Effector CD4-positive, alpha-beta T cell (primary cell): ENCODE measurements at regions not wholly inside any gene's neighbourhood (a gene's known extent, or its start where the extent isn't known, plus 50 kb on each side); places are given as distances from the start of the nearest gene placed in this dataset.
"Not testable (repeated sequence)": the region's sequence is repeated elsewhere in the genome, so short reads cannot be mapped to it uniquely, and the experiment has no call there.

ENCODE experiments used
- DNase-seq: peaks from one replicate; pipeline ENCODE4 v3.0.0-alpha.2; 2020

GRCh38 chr4:104326991-104327694 is 167.6 kb downstream of the CXXC4 start:
- not testable (repeated sequence) for DNase-seq

GRCh38 chr4:104302731-104303130 is 192.0 kb downstream of the CXXC4 start:
- no peak for DNase-seq

GRCh38 chr4:104294811-104295210 is 199.9 kb downstream of the CXXC4 start:
- DNase-seq: no peak

- DNase-seq: no peak
Observed at GRCh38 chr4:104286867-104287266, 207.8 kb downstream of the CXXC4 start.

- no peak for DNase-seq
Observed at GRCh38 chr4:104283303-104283702, 211.4 kb downstream of the CXXC4 start.

- no peak for DNase-seq
Observed at GRCh38 chr4:104279744-104280143, 214.9 kb downstream of the CXXC4 start.

GRCh38 chr4:104272966-104273365 is 221.7 kb downstream of the CXXC4 start:
- no peak for DNase-seq

GRCh38 chr4:104269603-104270002 is 225.1 kb downstream of the CXXC4 start:
- not testable (repeated sequence) for DNase-seq

- DNase-seq: no peak
Observed at GRCh38 chr4:104263100-104263499, 231.6 kb downstream of the CXXC4 start.

- no peak for DNase-seq
Observed at GRCh38 chr4:104262678-104263077, 232.0 kb downstream of the CXXC4 start.

- no peak for DNase-seq
Observed at GRCh38 chr4:104248726-104249125, 246.0 kb downstream of the CXXC4 start.

GRCh38 chr4:104235967-104236366 is 258.7 kb downstream of the CXXC4 start:
- no peak for DNase-seq

- no peak for DNase-seq
Observed at GRCh38 chr4:104217526-104217925, 277.2 kb downstream of the CXXC4 start.

GRCh38 chr4:104211657-104212056 is 283.0 kb downstream of the CXXC4 start:
- DNase-seq: no peak

- no peak for DNase-seq
Observed at GRCh38 chr4:104210420-104210819, 284.3 kb downstream of the CXXC4 start.

GRCh38 chr4:104206784-104207183 is 287.9 kb downstream of the CXXC4 start:
- DNase-seq: no peak

- DNase-seq: no peak
Observed at GRCh38 chr4:104205116-104205515, 289.6 kb downstream of the CXXC4 start.

GRCh38 chr4:104188301-104188700 is 306.4 kb downstream of the CXXC4 start:
- no peak for DNase-seq

- no peak for DNase-seq
Observed at GRCh38 chr4:104169437-104169836, 325.3 kb downstream of the CXXC4 start.

- no peak for DNase-seq
Observed at GRCh38 chr4:104166749-104167148, 327.9 kb downstream of the CXXC4 start.

GRCh38 chr4:104163820-104164219 is 330.9 kb downstream of the CXXC4 start:
- DNase-seq: no peak

GRCh38 chr4:104146048-104146447 is 348.6 kb downstream of the CXXC4 start:
- DNase-seq: no peak

GRCh38 chr4:104138116-104138515 is 356.6 kb downstream of the CXXC4 start:
- no peak for DNase-seq

GRCh38 chr4:104129243-104129642 is 365.5 kb downstream of the CXXC4 start:
- no peak for DNase-seq

- no peak for DNase-seq
Observed at GRCh38 chr4:104128850-104129213, 365.9 kb downstream of the CXXC4 start.
